ENCODE measurements at regions not wholly inside any gene's neighbourhood (a gene's known extent, or its start where the extent isn't known, plus 50 kb on each side); places are given as distances from the start of the nearest gene placed in this dataset.

DNA sequence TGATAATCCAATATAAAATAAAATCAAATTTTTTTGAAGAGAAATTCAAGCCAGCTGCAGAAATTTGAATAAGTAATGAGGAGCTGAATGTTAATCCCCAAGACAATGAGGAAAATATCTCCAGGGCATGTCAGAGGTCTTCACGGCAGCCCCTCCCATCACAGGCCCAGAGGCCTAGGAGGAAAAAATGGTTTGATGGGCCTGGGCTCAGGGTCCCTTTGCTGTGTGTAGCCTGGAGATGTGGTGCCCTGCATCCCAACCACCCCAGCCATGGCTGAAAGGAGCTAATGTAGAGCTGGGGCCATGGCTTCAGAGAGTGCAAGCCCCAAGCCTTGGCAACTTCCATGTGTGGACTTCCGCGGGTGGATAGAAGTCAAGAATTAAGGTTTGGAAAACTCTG is 618.3 kb downstream of the TAF11L14 start:
- Histone ChIP-seq H3K9ac (ENCODE audit: low read depth, low read length) (no peak overlapping the region), H3K9me3 (ENCODE audit: insufficient read depth, low read length, severe bottlenecking) (peaks cover 4% of the 10 kb centered on the region), H3K4me3 (ENCODE audit: low read depth in 1 of 2, low read length in 2 of 2) (no peak overlapping the region), H4K20me1 (ENCODE audit: insufficient read depth, low read length) (no peaks in the 10 kb centered on the region), H3K4me2 (ENCODE audit: insufficient read depth, low read length) (no peak overlapping the region), H3K27me3 (ENCODE audit: insufficient read depth, low read length, poor library complexity) (no peaks in the 10 kb centered on the region), H3K79me2 (ENCODE audit: insufficient read depth, low read length) (no peaks in the 10 kb centered on the region), H3K36me3 (ENCODE audit: insufficient read depth, low read length) (no peaks in the 10 kb centered on the region), H2AFZ (ENCODE audit: low read depth, low read length) (no peak overlapping the region), H3K27ac (ENCODE audit: low read length) (no peak overlapping the region), H3K4me1 (ENCODE audit: insufficient read depth, low read length) (no peaks in the 10 kb centered on the region)
- TF ChIP-seq EZH2 (IDR thresholded peaks at IDR 0.05; ENCODE audit: borderline replicate concordance, low read depth, low read length, severe bottlenecking): no peak
- TF ChIP-seq, protein P1, sequence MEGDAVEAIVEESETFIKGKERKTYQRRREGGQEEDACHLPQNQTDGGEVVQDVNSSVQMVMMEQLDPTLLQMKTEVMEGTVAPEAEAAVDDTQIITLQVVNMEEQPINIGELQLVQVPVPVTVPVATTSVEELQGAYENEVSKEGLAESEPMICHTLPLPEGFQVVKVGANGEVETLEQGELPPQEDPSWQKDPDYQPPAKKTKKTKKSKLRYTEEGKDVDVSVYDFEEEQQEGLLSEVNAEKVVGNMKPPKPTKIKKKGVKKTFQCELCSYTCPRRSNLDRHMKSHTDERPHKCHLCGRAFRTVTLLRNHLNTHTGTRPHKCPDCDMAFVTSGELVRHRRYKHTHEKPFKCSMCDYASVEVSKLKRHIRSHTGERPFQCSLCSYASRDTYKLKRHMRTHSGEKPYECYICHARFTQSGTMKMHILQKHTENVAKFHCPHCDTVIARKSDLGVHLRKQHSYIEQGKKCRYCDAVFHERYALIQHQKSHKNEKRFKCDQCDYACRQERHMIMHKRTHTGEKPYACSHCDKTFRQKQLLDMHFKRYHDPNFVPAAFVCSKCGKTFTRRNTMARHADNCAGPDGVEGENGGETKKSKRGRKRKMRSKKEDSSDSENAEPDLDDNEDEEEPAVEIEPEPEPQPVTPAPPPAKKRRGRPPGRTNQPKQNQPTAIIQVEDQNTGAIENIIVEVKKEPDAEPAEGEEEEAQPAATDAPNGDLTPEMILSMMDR (IDR thresholded peaks at IDR 0.05; ENCODE audit: borderline replicate concordance, extremely low read depth, low read length, poor library complexity, severe bottlenecking): no peak
- no peak for ATAC-seq (ENCODE audit: insufficient read depth, low read depth)
- no peak for DNase-seq

DNA sequence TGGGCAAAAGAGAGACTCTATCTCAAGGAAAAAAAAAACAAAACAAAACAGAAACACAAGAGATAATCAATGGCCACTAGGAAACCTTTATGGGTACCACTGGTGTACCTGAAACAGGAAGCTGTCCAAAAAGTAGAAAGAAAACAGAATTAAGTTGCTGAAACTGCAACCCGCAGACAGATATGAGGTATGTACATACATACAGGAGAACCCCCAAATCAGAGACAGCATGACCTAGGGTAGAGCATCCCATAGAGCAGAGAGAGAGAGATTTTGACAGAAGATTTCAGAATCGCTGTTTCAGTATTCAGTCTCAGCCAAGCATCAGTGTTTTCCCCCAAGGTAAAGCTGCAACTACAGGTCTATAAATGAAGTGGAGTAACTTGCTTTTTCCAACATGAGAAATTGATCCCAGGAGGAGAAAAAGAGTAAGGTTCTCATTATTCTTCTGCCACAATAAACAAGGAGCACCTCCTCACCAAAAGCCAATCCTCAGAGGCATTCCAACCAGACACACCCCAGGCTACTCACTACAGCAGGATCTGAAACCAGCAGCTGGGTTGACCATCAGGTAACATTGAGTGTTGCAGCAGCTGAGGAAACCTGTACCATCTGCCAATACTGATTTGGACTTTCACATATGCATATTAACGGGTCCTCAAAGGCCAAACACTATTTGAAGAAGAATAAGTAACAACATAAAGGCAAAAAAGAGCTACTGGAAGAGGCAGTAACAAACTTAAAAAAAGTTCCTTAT is 630.0 kb downstream of the TAF11L14 start:
- Histone ChIP-seq H3K9me3 (ENCODE audit: insufficient read depth, low read length, severe bottlenecking) (no peaks in the 10 kb centered on the region), H2AFZ (ENCODE audit: low read depth, low read length) (no peak overlapping the region), H4K20me1 (ENCODE audit: insufficient read depth, low read length) (no peaks in the 10 kb centered on the region), H3K4me1 (ENCODE audit: insufficient read depth, low read length) (no peaks in the 10 kb centered on the region), H3K36me3 (ENCODE audit: insufficient read depth, low read length) (no peaks in the 10 kb centered on the region), H3K27ac (ENCODE audit: low read length) (no peak overlapping the region), H3K9ac (ENCODE audit: low read depth, low read length) (no peak overlapping the region), H3K27me3 (ENCODE audit: insufficient read depth, low read length, poor library complexity) (no peaks in the 10 kb centered on the region), H3K79me2 (ENCODE audit: insufficient read depth, low read length) (no peaks in the 10 kb centered on the region), H3K4me3 (ENCODE audit: low read depth in 1 of 2, low read length in 2 of 2) (no peak overlapping the region), H3K4me2 (ENCODE audit: insufficient read depth, low read length) (no peak overlapping the region)
- no peak for ATAC-seq (ENCODE audit: insufficient read depth, low read depth)
- no peak for DNase-seq
- TF ChIP-seq, protein P1 (IDR thresholded peaks at IDR 0.05; ENCODE audit: borderline replicate concordance, extremely low read depth, low read length, poor library complexity, severe bottlenecking): no peak
- TF ChIP-seq EZH2 (IDR thresholded peaks at IDR 0.05; ENCODE audit: borderline replicate concordance, low read depth, low read length, severe bottlenecking): no peak

DNA sequence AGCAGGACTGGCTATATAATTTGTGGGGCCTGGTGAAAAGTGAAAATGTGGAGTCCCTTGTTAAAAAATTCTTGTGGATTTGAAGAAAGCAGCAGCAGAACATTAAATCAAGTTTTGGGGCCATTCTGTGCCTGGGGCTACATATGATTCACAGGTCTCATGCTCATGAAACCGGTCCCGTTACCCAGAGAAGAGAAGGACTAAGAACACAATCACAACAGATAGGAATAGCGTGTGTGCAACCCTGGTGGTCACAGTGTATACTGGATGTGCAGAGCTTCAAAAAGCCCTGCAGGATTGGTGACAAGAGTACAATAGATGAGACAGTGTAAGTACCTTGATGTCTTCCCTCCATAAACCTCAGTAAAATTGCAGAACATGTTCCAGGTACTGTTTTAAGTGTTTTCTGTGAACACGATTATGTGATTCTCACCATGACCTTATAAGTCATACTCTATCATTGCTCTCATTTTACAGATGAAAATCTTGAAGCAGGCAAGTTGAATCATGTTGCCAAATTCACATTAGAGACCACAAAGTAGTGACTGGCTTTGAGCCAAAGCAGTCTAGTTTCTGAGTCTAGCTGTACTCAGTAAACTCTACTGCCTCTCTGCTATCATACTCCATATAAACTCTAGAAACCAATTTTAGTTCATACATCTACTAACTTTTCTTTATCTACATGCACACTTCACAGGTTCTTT is 636.5 kb downstream of the TAF11L14 start:
- no peak overlapping the region for H3K9ac ChIP-seq (ENCODE audit: low read depth, low read length)

More for the DNA sequence above, 636.5 kb downstream of the TAF11L14 start:
- Histone ChIP-seq H2AFZ (ENCODE audit: low read depth, low read length) (no peak overlapping the region), H3K4me3 (ENCODE audit: low read depth in 1 of 2, low read length in 2 of 2) (no peak overlapping the region), H3K27me3 (ENCODE audit: insufficient read depth, low read length, poor library complexity) (no peaks in the 10 kb centered on the region), H3K4me1 (ENCODE audit: insufficient read depth, low read length) (no peaks in the 10 kb centered on the region), H3K4me2 (ENCODE audit: insufficient read depth, low read length) (no peak overlapping the region), H3K79me2 (ENCODE audit: insufficient read depth, low read length) (no peaks in the 10 kb centered on the region), H4K20me1 (ENCODE audit: insufficient read depth, low read length) (no peaks in the 10 kb centered on the region), H3K27ac (ENCODE audit: low read length) (no peak overlapping the region), H3K9me3 (ENCODE audit: insufficient read depth, low read length, severe bottlenecking) (peaks cover 8% of the 10 kb centered on the region), H3K36me3 (ENCODE audit: insufficient read depth, low read length) (no peaks in the 10 kb centered on the region)
- DNase-seq: no peak
- ATAC-seq (ENCODE audit: insufficient read depth, low read depth): no peak
- TF ChIP-seq, protein P1 (IDR thresholded peaks at IDR 0.05; ENCODE audit: borderline replicate concordance, extremely low read depth, low read length, poor library complexity, severe bottlenecking): no peak
- no peak for TF ChIP-seq EZH2 (IDR thresholded peaks at IDR 0.05; ENCODE audit: borderline replicate concordance, low read depth, low read length, severe bottlenecking)

Data from DND-41 (cell line).